DOHH2 (cell line): ENCODE measurements at regions not wholly inside any gene's neighbourhood (a gene's known extent, or its start where the extent isn't known, plus 50 kb on each side); places are given as distances from the start of the nearest gene placed in this dataset.

ENCODE experiments used
- H3F3A ChIP-seq: fragments of 200-600 bp; sonication (generic), shearing (Covaris generic); 2 replicates; pipeline ENCODE4 v1.6.0; 2016; ENCODE audit warnings: antibody characterized with exemption, mild to moderate bottlenecking; ENCODE audit not compliant: control insufficient read depth, insufficient read depth
- H3K27ac ChIP-seq: fragments of 200-600 bp; sonication (generic); 2 replicates; pipeline ENCODE4 v1.5.1; 2014; ENCODE audit warnings: low read depth, mild to moderate bottlenecking, low read length, moderate library complexity
- H3K27me3 ChIP-seq: fragments of 200-600 bp; sonication (generic); 2 replicates; pipeline ENCODE4 v1.6.1; 2014; ENCODE audit warnings: mild to moderate bottlenecking, low read length, mixed read lengths; ENCODE audit not compliant: control insufficient read depth
- H3K36me3 ChIP-seq: fragments of 200-600 bp; sonication (generic); 2 replicates; pipeline ENCODE4 v1.6.1; 2014; ENCODE audit warnings: mild to moderate bottlenecking, low read length, moderate library complexity, mixed read lengths; ENCODE audit not compliant: control insufficient read depth
- H3K4me1 ChIP-seq: fragments of 200-600 bp; sonication (generic); 2 replicates; pipeline ENCODE4 v1.6.1; 2014; ENCODE audit warnings: mild to moderate bottlenecking, low read length, mixed read lengths; ENCODE audit not compliant: control insufficient read depth
- H3K4me2 ChIP-seq: fragments of 200-600 bp; sonication (generic); 2 replicates; pipeline ENCODE4 v1.6.0; 2014; ENCODE audit warnings: mild to moderate bottlenecking, low read length, moderate library complexity
- H3K4me3 ChIP-seq: fragments of 200-600 bp; sonication (generic); 2 replicates; pipeline ENCODE4 v1.5.1; 2014; ENCODE audit warnings: mild to moderate bottlenecking, low read length, mixed read lengths
- H3K79me2 ChIP-seq: fragments of 200-600 bp; sonication (generic); 2 replicates; pipeline ENCODE4 v1.6.1; 2014; ENCODE audit warnings: mild to moderate bottlenecking, low read length, mixed read lengths; ENCODE audit not compliant: control insufficient read depth
- H3K9me2 ChIP-seq: fragments of 200-600 bp; sonication (generic); replicated peaks from 2 replicates; pipeline ENCODE4 v1.6.1; 2014; ENCODE audit warnings: mild to moderate bottlenecking, low read length, mixed read lengths; ENCODE audit not compliant: control insufficient read depth
- H3K9me3 ChIP-seq: fragments of 200-600 bp; sonication (generic); 2 replicates; pipeline ENCODE4 v1.6.1; 2014; ENCODE audit warnings: antibody characterized with exemption, low read length, mixed read lengths; ENCODE audit not compliant: control insufficient read depth, insufficient read depth
- H4K20me1 ChIP-seq: fragments of 200-600 bp; sonication (generic); 2 replicates; pipeline ENCODE4 v1.6.0; 2014; ENCODE audit warnings: low read depth, mild to moderate bottlenecking, antibody characterized with exemption, low read length, moderate library complexity; ENCODE audit not compliant: control insufficient read depth, insufficient read depth
- EZH2phosphoT487 ChIP-seq: fragments of 200-600 bp; sonication (generic); IDR thresholded peaks from 2 replicates; pipeline ENCODE4 v1.6.1; 2017; ENCODE audit warnings: borderline replicate concordance, mild to moderate bottlenecking, antibody characterized with exemption, low read length, moderate library complexity, mixed read lengths
- TF ChIP-seq, protein P1 (sequence below): fragments of 200-600 bp; sonication (generic); IDR thresholded peaks from one replicate; pipeline ENCODE4 v1.5.1; 2014; ENCODE audit warnings: antibody characterized with exemption, mild to moderate bottlenecking, low read depth, low read length; ENCODE audit not compliant: poor library complexity, severe bottlenecking

DNA sequence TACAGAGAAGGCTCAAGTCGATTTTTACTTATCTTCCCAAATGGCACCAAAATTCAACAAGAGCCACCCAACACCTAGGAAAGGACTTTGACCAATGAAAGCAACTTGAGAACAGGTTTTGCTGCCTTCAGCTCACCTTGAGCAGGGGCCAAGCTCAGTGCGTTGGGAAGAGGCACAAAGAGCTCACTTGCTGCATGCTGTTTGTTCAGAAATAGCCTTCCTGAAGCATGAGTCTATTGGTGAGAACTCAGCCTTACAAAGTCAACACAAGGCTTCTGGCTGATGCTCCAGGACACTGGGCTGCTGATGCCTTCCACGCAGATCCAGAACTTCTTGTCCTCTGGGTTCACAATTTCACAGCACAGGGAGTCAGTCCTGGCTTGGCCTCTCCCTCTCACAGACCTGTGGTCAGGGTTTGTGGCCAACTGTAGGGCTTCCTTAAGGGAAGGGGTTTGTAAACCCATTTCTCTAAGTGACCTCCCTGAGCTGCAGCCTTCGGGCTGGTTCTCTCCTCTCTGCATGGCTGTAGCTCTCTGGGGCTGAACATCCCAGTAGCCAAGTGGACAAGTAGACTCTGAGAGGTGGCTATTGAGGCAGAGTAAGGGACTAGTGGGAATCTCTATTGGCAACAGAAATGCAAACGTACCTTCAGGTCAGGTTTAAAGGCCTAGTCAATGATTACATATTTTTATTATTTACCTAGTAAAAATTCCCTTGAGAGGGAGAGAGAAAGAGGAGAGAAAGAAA is 124.7 kb upstream of the GATA6 start:
- no peaks in the 10 kb centered on the region for H3K9me3 ChIP-seq
- no peak overlapping the region for H3K27ac ChIP-seq
- H3K9me2 ChIP-seq: no peaks in the 10 kb centered on the region
- H4K20me1 ChIP-seq: no peaks in the 10 kb centered on the region
- TF ChIP-seq EZH2phosphoT487: no peak
- TF ChIP-seq, protein P1, sequence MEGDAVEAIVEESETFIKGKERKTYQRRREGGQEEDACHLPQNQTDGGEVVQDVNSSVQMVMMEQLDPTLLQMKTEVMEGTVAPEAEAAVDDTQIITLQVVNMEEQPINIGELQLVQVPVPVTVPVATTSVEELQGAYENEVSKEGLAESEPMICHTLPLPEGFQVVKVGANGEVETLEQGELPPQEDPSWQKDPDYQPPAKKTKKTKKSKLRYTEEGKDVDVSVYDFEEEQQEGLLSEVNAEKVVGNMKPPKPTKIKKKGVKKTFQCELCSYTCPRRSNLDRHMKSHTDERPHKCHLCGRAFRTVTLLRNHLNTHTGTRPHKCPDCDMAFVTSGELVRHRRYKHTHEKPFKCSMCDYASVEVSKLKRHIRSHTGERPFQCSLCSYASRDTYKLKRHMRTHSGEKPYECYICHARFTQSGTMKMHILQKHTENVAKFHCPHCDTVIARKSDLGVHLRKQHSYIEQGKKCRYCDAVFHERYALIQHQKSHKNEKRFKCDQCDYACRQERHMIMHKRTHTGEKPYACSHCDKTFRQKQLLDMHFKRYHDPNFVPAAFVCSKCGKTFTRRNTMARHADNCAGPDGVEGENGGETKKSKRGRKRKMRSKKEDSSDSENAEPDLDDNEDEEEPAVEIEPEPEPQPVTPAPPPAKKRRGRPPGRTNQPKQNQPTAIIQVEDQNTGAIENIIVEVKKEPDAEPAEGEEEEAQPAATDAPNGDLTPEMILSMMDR: no peak
- no peak overlapping the region for H3K4me3 ChIP-seq
- H3K79me2 ChIP-seq: no peaks in the 10 kb centered on the region
- no peaks in the 10 kb centered on the region for H3K27me3 ChIP-seq
- no peaks in the 10 kb centered on the region for H3K36me3 ChIP-seq
- H3F3A ChIP-seq: no peaks in the 10 kb centered on the region
- no peak overlapping the region for H3K4me2 ChIP-seq
- H3K4me1 ChIP-seq: no peaks in the 10 kb centered on the region

DNA sequence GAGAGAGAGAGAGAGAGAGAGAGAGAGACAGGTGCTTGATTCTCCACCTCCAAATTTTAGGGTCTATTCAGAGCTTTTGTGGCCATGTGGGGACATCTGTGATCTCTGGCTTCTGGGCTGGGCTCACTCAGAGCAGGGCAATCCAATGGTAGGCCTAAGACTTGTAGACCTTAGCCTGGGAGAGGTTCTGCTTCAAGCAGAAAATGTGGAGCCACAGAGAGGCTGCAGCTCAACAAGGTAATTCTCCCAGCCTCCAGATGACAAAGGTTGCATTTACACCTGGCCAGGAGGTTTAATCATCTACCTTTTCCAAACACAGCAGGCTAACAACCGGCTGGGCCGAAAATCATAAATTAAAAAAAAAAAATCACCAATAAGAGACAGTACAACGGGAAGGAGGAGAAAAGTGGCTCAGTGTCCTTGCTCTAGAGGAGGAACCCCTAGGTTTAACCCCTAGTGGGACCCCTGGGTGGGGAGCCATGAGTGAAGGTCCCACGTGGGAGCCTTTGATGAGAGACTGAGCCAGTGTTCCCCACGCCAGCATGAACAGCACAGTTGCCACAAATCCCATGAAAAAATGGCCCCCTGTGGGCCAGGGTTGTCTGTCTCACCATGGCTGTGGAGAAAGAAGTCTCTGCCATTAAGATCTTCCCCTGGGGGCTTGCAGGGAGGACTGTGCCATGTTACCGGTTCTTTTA is 124.0 kb upstream of the GATA6 start:
- no peak overlapping the region for H3K27ac ChIP-seq
- no peak for TF ChIP-seq EZH2phosphoT487
- TF ChIP-seq, protein P1: no peak
- H3K9me3 ChIP-seq: no peaks in the 10 kb centered on the region
- H3F3A ChIP-seq: no peaks in the 10 kb centered on the region
- no peaks in the 10 kb centered on the region for H3K79me2 ChIP-seq
- no peak overlapping the region for H3K4me3 ChIP-seq
- no peaks in the 10 kb centered on the region for H3K9me2 ChIP-seq
- H3K4me2 ChIP-seq: no peak overlapping the region
- no peaks in the 10 kb centered on the region for H3K27me3 ChIP-seq
- H3K36me3 ChIP-seq: no peaks in the 10 kb centered on the region
- H3K4me1 ChIP-seq: no peaks in the 10 kb centered on the region
- no peaks in the 10 kb centered on the region for H4K20me1 ChIP-seq

DNA sequence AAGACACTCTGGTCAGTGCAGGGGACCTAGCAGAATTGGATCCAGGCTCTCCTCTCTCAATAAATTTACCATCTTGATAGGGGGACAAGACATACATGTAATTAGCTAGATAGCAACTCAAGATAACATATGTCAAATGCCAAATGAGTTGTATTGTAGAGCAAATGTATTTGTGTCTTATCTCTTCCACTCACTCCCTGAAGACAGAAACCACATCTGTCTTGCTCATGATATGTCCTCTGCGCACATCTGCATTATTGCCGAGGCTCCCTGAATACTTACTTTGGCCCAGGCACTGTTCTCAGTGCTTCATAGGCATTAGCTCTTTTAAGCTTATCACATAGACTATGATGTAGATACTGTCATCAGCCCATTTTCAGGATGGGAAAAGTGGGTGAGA is 122.9 kb upstream of the GATA6 start:
- no peak overlapping the region for H3K4me2 ChIP-seq
- no peaks in the 10 kb centered on the region for H3K9me2 ChIP-seq
- H3K4me1 ChIP-seq: no peaks in the 10 kb centered on the region
- no peaks in the 10 kb centered on the region for H3F3A ChIP-seq
- H3K27me3 ChIP-seq: no peaks in the 10 kb centered on the region
- H3K79me2 ChIP-seq: no peaks in the 10 kb centered on the region
- H3K36me3 ChIP-seq: no peaks in the 10 kb centered on the region
- H4K20me1 ChIP-seq: no peaks in the 10 kb centered on the region
- TF ChIP-seq EZH2phosphoT487: no peak
- TF ChIP-seq, protein P1: no peak
- H3K4me3 ChIP-seq: no peak overlapping the region
- H3K9me3 ChIP-seq: no peaks in the 10 kb centered on the region
- no peak overlapping the region for H3K27ac ChIP-seq
